NB4 (cell line): ENCODE measurements at regions not wholly inside any gene's neighbourhood (a gene's known extent, or its start where the extent isn't known, plus 50 kb on each side); places are given as distances from the start of the nearest gene placed in this dataset.

ENCODE experiments used
- DNase-seq: peaks from one replicate; pipeline ENCODE4 v3.0.0; 2010; ENCODE audit warnings: low read depth
- H3K4me3 ChIP-seq: one replicate; pipeline ENCODE4 v1.5.1; 2011; ENCODE audit warnings: mild to moderate bottlenecking, low read depth, low read length, moderate library complexity
- MYC ChIP-seq: IDR thresholded peaks from 2 replicates; pipeline ENCODE4 v1.6.1; 2011; ENCODE audit warnings: low read depth, low read length
- POLR2A ChIP-seq: IDR thresholded peaks from 2 replicates; pipeline ENCODE4 v1.6.1; 2011; ENCODE audit warnings: mild to moderate bottlenecking; ENCODE audit not compliant: insufficient read length; ENCODE audit errors: extremely low read depth
- TF ChIP-seq, protein P1 (sequence below): IDR thresholded peaks from one replicate; pipeline ENCODE4 v1.5.1; 2012; ENCODE audit warnings: low read depth, low read length
- TF ChIP-seq, protein P2 (sequence below): IDR thresholded peaks from 2 replicates; pipeline ENCODE4 v1.6.1; 2011; ENCODE audit warnings: low read depth, low read length

DNA sequence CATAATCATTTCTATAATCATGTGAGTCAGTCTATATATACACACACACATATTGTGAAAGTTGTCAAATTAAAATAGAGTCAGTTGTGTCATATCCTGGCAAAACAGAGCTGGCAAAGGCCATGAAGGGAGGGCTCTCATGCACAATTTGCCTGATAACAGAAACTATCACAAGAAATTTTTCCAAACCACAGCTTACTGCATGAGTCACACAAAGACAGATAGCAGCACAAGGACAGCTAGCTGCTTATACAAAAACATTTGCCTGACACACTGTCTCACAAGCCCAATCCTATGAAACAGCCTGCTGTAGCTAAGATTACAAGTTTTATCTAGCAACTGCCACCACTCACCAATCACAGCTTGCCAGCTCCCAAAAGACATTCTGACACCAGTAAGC lies 848.5 kb upstream of the MAN1A1 start:
- TF ChIP-seq POLR2A, result no peak
- no peak overlapping the region for H3K4me3 ChIP-seq
- DNase-seq, result peak; percentile 7

DNA sequence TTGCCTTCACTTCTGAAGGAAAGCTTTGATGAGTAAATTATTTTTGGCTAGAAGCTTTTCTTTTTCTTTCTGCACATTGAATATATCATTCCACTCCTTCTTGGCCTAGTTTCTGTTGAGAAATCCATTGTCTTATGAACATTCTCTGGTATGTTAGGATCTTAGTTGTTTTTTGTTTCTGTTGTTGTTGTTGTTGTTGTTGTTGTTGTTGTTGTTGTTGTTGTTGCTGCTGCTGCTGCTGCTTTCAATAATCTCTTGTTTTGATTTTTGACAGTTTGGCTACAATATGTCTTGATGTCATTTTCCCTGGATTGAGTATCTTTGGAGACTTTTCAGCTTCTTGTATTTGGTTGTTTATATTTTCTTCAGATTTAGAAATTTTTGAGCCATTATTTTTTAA lies 836.5 kb upstream of the MAN1A1 start:
- TF ChIP-seq, protein P1, sequence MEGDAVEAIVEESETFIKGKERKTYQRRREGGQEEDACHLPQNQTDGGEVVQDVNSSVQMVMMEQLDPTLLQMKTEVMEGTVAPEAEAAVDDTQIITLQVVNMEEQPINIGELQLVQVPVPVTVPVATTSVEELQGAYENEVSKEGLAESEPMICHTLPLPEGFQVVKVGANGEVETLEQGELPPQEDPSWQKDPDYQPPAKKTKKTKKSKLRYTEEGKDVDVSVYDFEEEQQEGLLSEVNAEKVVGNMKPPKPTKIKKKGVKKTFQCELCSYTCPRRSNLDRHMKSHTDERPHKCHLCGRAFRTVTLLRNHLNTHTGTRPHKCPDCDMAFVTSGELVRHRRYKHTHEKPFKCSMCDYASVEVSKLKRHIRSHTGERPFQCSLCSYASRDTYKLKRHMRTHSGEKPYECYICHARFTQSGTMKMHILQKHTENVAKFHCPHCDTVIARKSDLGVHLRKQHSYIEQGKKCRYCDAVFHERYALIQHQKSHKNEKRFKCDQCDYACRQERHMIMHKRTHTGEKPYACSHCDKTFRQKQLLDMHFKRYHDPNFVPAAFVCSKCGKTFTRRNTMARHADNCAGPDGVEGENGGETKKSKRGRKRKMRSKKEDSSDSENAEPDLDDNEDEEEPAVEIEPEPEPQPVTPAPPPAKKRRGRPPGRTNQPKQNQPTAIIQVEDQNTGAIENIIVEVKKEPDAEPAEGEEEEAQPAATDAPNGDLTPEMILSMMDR, result no peak
- TF ChIP-seq, protein P2, sequence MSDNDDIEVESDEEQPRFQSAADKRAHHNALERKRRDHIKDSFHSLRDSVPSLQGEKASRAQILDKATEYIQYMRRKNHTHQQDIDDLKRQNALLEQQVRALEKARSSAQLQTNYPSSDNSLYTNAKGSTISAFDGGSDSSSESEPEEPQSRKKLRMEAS, result no peak
- TF ChIP-seq MYC (no peak), POLR2A (no peak)
- DNase-seq, result no peak
- H3K4me3 ChIP-seq, result no peak overlapping the region

DNA sequence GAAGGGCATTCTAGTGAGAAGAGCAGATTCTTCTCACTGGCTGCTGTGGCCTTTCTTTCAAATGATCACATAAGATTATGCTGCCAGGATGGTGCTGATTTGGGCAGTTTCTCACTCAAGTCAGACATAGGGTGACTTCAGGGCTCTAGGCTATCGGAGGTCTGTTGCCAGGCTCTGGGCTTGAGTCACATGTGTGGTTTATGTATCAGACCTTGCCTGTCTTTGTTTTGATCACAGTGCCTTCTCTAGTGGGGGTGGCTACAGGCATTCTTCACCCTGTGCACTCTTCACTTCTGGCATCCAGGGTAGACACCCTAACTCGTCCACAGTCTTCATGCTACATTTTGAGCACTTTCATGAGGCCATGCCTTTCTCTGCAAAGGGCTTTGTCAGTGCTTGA lies 823.7 kb upstream of the MAN1A1 start:
- TF ChIP-seq POLR2A, result no peak
- TF ChIP-seq MYC, result no peak
- TF ChIP-seq, protein P1, result no peak
- TF ChIP-seq, protein P2, result no peak
- no peak for DNase-seq
- no peak overlapping the region for H3K4me3 ChIP-seq

DNA sequence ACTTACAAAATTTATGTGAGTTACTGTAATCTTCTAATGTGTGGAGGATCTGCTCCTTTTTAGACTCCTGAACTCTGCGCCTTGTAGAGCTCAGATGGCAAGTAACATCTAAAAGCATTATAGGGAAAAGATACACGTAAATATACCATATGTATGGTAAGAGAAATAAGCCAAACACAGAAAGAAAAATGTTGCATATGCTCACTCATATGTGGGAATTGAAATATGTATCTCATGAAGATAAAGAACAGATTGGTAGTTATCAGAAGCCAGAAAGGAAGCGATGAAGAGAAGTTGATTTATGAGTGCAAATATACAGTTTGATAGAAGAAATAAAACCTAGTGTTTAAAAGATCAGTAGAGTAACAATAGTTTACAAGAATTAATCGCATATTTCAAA lies 815.0 kb upstream of the MAN1A1 start:
- TF ChIP-seq MYC (no peak), POLR2A (no peak)
- TF ChIP-seq, protein P2, result no peak
- TF ChIP-seq, protein P1, result no peak
- no peak overlapping the region for H3K4me3 ChIP-seq
- no peak for DNase-seq

DNA sequence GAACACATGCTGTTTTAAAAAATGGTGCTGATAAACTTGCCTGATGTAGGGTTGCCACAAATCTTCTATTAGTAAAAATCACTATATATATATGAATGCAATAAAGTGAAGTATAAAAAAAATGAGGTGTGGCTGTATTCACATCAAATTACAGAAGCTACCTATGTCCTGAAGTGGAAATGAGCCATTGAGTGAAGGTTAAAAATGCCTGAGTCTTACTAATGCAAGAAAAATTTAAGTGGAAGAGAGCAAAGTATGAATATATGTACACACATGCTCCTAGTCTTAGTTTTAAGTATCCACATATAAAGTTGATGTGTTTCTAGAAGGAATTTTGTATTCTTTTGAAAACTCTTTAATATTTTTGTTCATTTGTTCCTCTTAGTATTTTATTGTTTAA lies 808.3 kb upstream of the MAN1A1 start:
- H3K4me3 ChIP-seq, result no peak overlapping the region
- DNase-seq, result no peak
- no peak for TF ChIP-seq POLR2A
- TF ChIP-seq, protein P2, result no peak

DNA sequence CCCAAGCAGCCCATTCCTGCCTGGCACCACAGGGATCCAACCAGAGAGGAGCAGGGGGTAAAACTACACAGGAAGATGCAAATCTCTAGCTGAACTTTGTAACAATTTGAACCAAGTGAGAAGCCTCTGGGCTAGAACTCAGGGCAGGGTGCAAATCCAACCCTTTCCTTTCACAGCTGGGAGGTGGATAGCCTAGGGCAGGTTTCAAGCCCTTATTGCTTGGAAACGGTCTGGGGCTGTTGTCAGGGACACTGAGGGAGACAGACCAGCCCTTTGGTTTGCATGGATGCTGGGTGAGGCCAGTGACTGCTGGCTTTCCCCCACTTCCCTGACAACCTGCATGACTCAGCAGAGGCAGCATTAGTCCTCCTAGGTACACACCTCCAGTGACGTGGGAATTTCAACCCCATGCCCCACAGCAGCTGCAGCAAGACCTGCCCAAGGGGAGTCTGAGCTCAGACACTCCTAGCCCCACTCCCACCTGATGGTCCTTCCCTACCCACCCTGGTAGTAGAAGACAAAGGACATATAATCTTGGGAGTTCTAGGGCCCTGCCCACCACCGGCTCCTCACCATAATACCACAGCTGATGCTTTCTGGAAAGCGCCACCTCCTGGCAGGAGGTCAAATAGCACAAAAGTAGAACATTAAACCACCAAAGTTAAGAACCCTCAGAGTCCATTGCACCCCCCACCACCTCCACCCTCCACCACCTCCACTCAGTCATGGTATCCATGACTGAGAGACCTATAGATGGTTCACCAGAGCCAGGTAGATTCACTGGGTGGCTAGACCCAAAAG lies 797.7 kb upstream of the MAN1A1 start:
- DNase-seq, result peak; percentile 4
- no peak overlapping the region for H3K4me3 ChIP-seq
- TF ChIP-seq, protein P2, result no peak
- TF ChIP-seq MYC (no peak), POLR2A (no peak)
- TF ChIP-seq, protein P1, result no peak

DNA sequence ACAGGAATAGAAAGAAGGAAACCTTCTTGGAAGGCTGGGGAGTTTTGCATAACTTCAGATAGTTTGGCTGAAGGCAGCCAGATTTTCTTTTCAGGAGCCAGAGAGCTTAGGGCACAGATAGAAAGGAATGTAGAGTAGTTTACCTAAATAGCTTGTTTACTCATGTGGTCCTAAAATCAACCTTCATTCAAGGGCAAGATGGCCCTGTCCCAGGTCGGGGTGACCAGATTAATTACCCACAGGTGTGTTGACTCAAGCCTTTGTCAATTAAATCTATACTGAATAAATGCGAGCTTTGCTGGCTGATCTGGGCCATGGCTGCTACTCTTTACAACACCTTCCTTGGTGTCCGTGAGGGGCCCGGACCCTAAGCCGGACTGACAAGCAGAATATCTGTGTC lies 792.0 kb upstream of the MAN1A1 start:
- no peak overlapping the region for H3K4me3 ChIP-seq
- TF ChIP-seq POLR2A, result no peak
- TF ChIP-seq, protein P2, result no peak
- TF ChIP-seq, protein P1, result no peak
- TF ChIP-seq MYC, result no peak
- no peak for DNase-seq
